Loucy (cell line): ENCODE measurements at regions not wholly inside any gene's neighbourhood (a gene's known extent, or its start where the extent isn't known, plus 50 kb on each side); places are given as distances from the start of the nearest gene placed in this dataset.

ENCODE experiments used
- EZH2phosphoT487 ChIP-seq: fragments of 200-600 bp; IDR thresholded peaks from 2 replicates; pipeline ENCODE4 v1.6.1; 2018; ENCODE audit warnings: antibody characterized with exemption, mild to moderate bottlenecking, moderate library complexity, borderline replicate concordance
- TF ChIP-seq, protein P1 (sequence below): fragments of 200-600 bp; sonication (generic); conservative IDR thresholded peaks from 2 replicates; pipeline ENCODE4 v1.5.1; 2014; ENCODE audit warnings: mild to moderate bottlenecking, antibody characterized with exemption, low read length

DNA sequence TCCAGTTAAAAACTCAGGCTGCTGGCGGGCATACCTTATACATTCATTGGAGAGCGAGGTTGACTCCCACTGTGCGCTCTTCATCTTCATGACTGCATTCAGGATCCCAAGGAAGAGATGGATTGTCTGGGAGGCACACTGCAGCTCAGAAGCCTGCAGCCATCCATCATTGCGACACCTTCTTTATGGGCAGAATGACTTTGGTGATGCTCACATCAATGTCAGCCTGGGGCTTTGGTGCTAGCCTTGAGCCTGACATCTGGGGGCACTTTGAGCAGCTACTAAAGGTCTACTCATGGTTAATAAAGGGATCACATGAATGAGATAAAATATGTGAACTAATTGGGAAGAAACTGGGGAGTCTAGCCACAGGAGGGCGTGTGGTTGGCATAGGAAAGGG is 229.3 kb downstream of the PRDM2 start:
- TF ChIP-seq EZH2phosphoT487: no peak
- TF ChIP-seq, protein P1, sequence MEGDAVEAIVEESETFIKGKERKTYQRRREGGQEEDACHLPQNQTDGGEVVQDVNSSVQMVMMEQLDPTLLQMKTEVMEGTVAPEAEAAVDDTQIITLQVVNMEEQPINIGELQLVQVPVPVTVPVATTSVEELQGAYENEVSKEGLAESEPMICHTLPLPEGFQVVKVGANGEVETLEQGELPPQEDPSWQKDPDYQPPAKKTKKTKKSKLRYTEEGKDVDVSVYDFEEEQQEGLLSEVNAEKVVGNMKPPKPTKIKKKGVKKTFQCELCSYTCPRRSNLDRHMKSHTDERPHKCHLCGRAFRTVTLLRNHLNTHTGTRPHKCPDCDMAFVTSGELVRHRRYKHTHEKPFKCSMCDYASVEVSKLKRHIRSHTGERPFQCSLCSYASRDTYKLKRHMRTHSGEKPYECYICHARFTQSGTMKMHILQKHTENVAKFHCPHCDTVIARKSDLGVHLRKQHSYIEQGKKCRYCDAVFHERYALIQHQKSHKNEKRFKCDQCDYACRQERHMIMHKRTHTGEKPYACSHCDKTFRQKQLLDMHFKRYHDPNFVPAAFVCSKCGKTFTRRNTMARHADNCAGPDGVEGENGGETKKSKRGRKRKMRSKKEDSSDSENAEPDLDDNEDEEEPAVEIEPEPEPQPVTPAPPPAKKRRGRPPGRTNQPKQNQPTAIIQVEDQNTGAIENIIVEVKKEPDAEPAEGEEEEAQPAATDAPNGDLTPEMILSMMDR: no peak
